SKM-1 treated with dmso at 0.1 percent for 144 hours (cell line): ENCODE measurements at regions not wholly inside any gene's neighbourhood (a gene's known extent, or its start where the extent isn't known, plus 50 kb on each side); places are given as distances from the start of the nearest gene placed in this dataset.
A peak's percentile ranks its signal among the peaks of the same experiment; 100 is the strongest.
"Not testable (repeated sequence)": the region's sequence is repeated elsewhere in the genome, so short reads cannot be mapped to it uniquely, and the experiment has no call there.

ENCODE experiments used
- DNase-seq: peaks from one replicate; lab custom pipeline; 2025; ENCODE audit not compliant: unreplicated experiment; lab: John Stamatoyannopoulos, UW

- no peak for DNase-seq
Measured at GRCh38 chr7:131861620-131862346, 305.4 kb upstream of the PODXL start.

- DNase-seq: peak; percentile 42
Measured at GRCh38 chr7:131859147-131859821, 302.9 kb upstream of the PODXL start.

- DNase-seq: no peak
Measured at GRCh38 chr7:131858611-131859010, 302.2 kb upstream of the PODXL start.

- DNase-seq: no peak
Measured at GRCh38 chr7:131849472-131849871, 293.0 kb upstream of the PODXL start.

GRCh38 chr7:131848033-131848432 is 291.6 kb upstream of the PODXL start:
- no peak for DNase-seq

GRCh38 chr7:131845573-131846314 is 289.3 kb upstream of the PODXL start:
- no peak for DNase-seq

- DNase-seq: no peak
Measured at GRCh38 chr7:131844369-131844768, 287.9 kb upstream of the PODXL start.

GRCh38 chr7:131843898-131844331 is 287.5 kb upstream of the PODXL start:
- no peak for DNase-seq

- DNase-seq: no peak
Measured at GRCh38 chr7:131839967-131840690, 283.7 kb upstream of the PODXL start.

GRCh38 chr7:131836733-131837132 is 280.3 kb upstream of the PODXL start:
- DNase-seq: no peak

GRCh38 chr7:131835141-131835540 is 278.7 kb upstream of the PODXL start:
- DNase-seq: no peak

GRCh38 chr7:131830681-131831080 is 274.3 kb upstream of the PODXL start:
- no peak for DNase-seq

- DNase-seq: no peak
Measured at GRCh38 chr7:131829947-131830558, 273.6 kb upstream of the PODXL start.

- no peak for DNase-seq
Measured at GRCh38 chr7:131827421-131827820, 271.0 kb upstream of the PODXL start.

GRCh38 chr7:131826960-131827359 is 270.5 kb upstream of the PODXL start:
- no peak for DNase-seq

GRCh38 chr7:131823961-131824440 is 267.6 kb upstream of the PODXL start:
- not testable (repeated sequence) for DNase-seq

- no peak for DNase-seq
Measured at GRCh38 chr7:131819891-131820290, 263.5 kb upstream of the PODXL start.

GRCh38 chr7:131816391-131817007 is 260.1 kb upstream of the PODXL start:
- no peak for DNase-seq

- no peak for DNase-seq
Measured at GRCh38 chr7:131808736-131809135, 252.3 kb upstream of the PODXL start.

- DNase-seq: not testable (repeated sequence)
Measured at GRCh38 chr7:131808156-131808555, 251.7 kb upstream of the PODXL start.
